ENCODE measurements at regions not wholly inside any gene's neighbourhood (a gene's known extent, or its start where the extent isn't known, plus 50 kb on each side); places are given as distances from the start of the nearest gene placed in this dataset.

- DNase-seq: no peak
Observed at GRCh38 chr9:78507037-78507436, 210.1 kb downstream of the PSAT1 start.

GRCh38 chr9:78510035-78510434, 213.1 kb downstream of the PSAT1 start:
- DNase-seq: no peak

GRCh38 chr9:78515108-78515507, 218.2 kb downstream of the PSAT1 start:
- DNase-seq: no peak

- no peak for DNase-seq
Observed at GRCh38 chr9:78519786-78520185, 222.9 kb downstream of the PSAT1 start.

GRCh38 chr9:78521680-78522079, 224.8 kb downstream of the PSAT1 start:
- DNase-seq: no peak

GRCh38 chr9:78525986-78526560, 229.1 kb downstream of the PSAT1 start:
- DNase-seq: no peak

GRCh38 chr9:78533500-78533899, 236.6 kb downstream of the PSAT1 start:
- DNase-seq: no peak

GRCh38 chr9:78539188-78539587, 242.3 kb downstream of the PSAT1 start:
- DNase-seq: no peak

GRCh38 chr9:78539904-78540303, 243.0 kb downstream of the PSAT1 start:
- DNase-seq: no peak

GRCh38 chr9:78541868-78542443, 245.0 kb downstream of the PSAT1 start:
- DNase-seq: no peak

- DNase-seq: no peak
Observed at GRCh38 chr9:78542491-78543181, 245.7 kb downstream of the PSAT1 start.

GRCh38 chr9:78543353-78543752, 246.4 kb downstream of the PSAT1 start:
- no peak for DNase-seq

- no peak for DNase-seq
Observed at GRCh38 chr9:78544230-78544629, 247.3 kb downstream of the PSAT1 start.

GRCh38 chr9:78547831-78548230, 250.9 kb downstream of the PSAT1 start:
- DNase-seq: no peak

GRCh38 chr9:78548670-78549069, 251.7 kb downstream of the PSAT1 start:
- DNase-seq: no peak

- no peak for DNase-seq
Observed at GRCh38 chr9:78549711-78550110, 252.8 kb downstream of the PSAT1 start.

GRCh38 chr9:78552802-78553201, 255.9 kb downstream of the PSAT1 start:
- no peak for DNase-seq

- DNase-seq: no peak
Observed at GRCh38 chr9:78557540-78557939, 260.6 kb downstream of the PSAT1 start.

GRCh38 chr9:78559449-78559885, 262.5 kb downstream of the PSAT1 start:
- no peak for DNase-seq

GRCh38 chr9:78562021-78562420, 265.1 kb downstream of the PSAT1 start:
- no peak for DNase-seq

GRCh38 chr9:78563269-78563668, 266.3 kb downstream of the PSAT1 start:
- no peak for DNase-seq

GRCh38 chr9:78565481-78565880, 268.6 kb downstream of the PSAT1 start:
- DNase-seq: no peak

GRCh38 chr9:78566521-78566920, 269.6 kb downstream of the PSAT1 start:
- no peak for DNase-seq

GRCh38 chr9:78566948-78567675, 270.2 kb downstream of the PSAT1 start:
- no peak for DNase-seq

Data from activated CD8-positive, alpha-beta memory T cell treated with anti-CD3 and anti-CD28 coated beads for 24 hours (primary cell).